Fibroblast of the aortic adventitia (primary cell): ENCODE measurements at regions not wholly inside any gene's neighbourhood (a gene's known extent, or its start where the extent isn't known, plus 50 kb on each side); places are given as distances from the start of the nearest gene placed in this dataset.
"Not testable (repeated sequence)": the region's sequence is repeated elsewhere in the genome, so short reads cannot be mapped to it uniquely, and the experiment has no call there.

ENCODE experiments used
- DNase-seq: peaks from one replicate; pipeline ENCODE4 v3.0.0-alpha.2; 2010; ENCODE audit warnings: low read depth
- H3K4me3 ChIP-seq: 2 replicates; pipeline ENCODE4 v1.5.1; 2011; ENCODE audit warnings: low read depth, mild to moderate bottlenecking, control low read depth, low read length, moderate library complexity
- CTCF ChIP-seq: IDR thresholded peaks from 2 replicates; pipeline ENCODE4 v1.5.1; 2011; ENCODE audit warnings: mild to moderate bottlenecking, low read length, control low read depth, inconsistent platforms; ENCODE audit not compliant: insufficient read depth

DNA sequence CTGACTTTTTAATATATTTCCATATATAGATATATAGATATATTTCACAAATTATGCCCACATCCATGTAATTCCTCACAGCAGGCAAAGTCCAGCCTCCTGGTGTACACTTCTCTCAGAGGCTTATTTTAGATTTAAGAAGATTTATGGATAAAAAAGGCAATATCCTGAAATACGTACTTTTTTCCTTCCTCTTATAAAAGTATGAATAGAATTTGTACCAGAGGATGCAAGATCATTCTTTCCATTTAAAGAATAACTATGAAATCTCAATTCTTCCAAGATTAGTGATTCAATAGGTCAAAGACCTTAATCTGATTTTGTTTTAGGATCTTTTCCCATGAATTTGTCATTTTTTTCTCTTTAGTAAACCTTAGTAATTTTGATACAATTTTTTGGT, 597.9 kb upstream of the TBL1XR1 start:
- no peak for DNase-seq
- no peak for TF ChIP-seq CTCF
- no peak overlapping the region for H3K4me3 ChIP-seq

- no peak for TF ChIP-seq CTCF
These were observed 598.6 kb upstream of the TBL1XR1 start for GRCh38 chr3:177795859-177796258.

GRCh38 chr3:177800147-177800546, 602.9 kb upstream of the TBL1XR1 start:
- DNase-seq, H3K4me3 ChIP-seq: not testable (repeated sequence)

More at GRCh38 chr3:177795859-177796258, 598.6 kb upstream of the TBL1XR1 start:
- no peak for DNase-seq
- H3K4me3 ChIP-seq: no peak overlapping the region

DNA sequence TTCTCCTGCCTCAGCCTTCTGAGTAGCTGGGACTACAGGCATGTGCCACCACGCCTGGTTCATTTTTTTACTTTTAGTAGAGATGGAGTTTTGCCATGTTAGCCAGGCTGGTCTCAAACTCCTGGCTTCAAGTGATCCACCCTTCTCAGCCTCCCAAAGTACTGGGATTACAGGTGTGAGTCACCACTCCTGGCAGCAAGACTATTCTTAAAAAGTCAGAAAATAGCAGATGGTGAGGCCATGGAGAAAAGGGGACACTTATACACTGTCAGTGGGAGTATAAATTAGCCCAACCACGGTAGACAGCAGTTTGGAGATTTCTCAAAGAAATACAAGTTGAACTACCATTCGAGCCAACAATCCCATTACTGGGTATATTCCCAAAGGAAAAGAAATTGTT, 603.3 kb upstream of the TBL1XR1 start:
- no peak for DNase-seq
- H3K4me3 ChIP-seq: no peak overlapping the region
- no peak for TF ChIP-seq CTCF

- H3K4me3 ChIP-seq: no peak overlapping the region
- no peak for DNase-seq
- TF ChIP-seq CTCF: no peak
These were observed 605.0 kb upstream of the TBL1XR1 start for GRCh38 chr3:177802151-177802900.

DNA sequence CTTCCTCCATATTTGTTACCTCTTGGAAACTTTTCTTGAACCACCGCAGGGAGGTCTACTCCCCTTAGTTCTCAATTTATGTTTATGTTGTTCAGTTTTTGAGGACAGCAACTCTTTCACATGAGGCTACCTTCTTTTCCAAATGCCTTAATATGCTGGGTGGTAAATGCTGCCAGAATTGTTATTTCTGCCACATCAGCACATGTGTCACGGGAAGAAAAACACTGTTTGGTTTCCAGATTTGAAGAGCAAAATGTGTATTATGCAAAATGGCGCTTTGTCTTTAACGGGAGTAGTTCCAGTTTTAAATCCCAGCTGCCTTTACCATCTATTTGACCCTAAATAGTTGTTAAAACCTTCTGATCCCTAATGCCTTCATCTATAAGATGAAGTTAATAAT, 606.2 kb upstream of the TBL1XR1 start:
- no peak overlapping the region for H3K4me3 ChIP-seq
- no peak for TF ChIP-seq CTCF
- DNase-seq: no peak

- no peak for DNase-seq
- TF ChIP-seq CTCF: no peak
- H3K4me3 ChIP-seq: no peak overlapping the region
These were observed 606.8 kb upstream of the TBL1XR1 start for GRCh38 chr3:177804032-177804431.
